Ecto neural progenitor cell (in vitro differentiated cells): ENCODE measurements at regions not wholly inside any gene's neighbourhood (a gene's known extent, or its start where the extent isn't known, plus 50 kb on each side); places are given as distances from the start of the nearest gene placed in this dataset.

Experiments
- DNase-seq: peaks from one replicate; pipeline ENCODE4 v3.0.0-alpha.2; 2018; ENCODE audit warnings: low spot score

- no peak for DNase-seq
Observed at GRCh38 chr1:83673312-83673711, 325.6 kb downstream of the TTLL7 start.

GRCh38 chr1:83671586-83671985 is 327.3 kb downstream of the TTLL7 start:
- DNase-seq: no peak

- no peak for DNase-seq
Observed at GRCh38 chr1:83670909-83671565, 327.9 kb downstream of the TTLL7 start.

- DNase-seq: no peak
Observed at GRCh38 chr1:83641796-83642443, 357.0 kb downstream of the TTLL7 start.

- no peak for DNase-seq
Observed at GRCh38 chr1:83641206-83641658, 357.7 kb downstream of the TTLL7 start.

GRCh38 chr1:83639785-83640184 is 359.1 kb downstream of the TTLL7 start:
- DNase-seq: no peak

- no peak for DNase-seq
Observed at GRCh38 chr1:83637586-83637985, 361.3 kb downstream of the TTLL7 start.

- no peak for DNase-seq
Observed at GRCh38 chr1:83637009-83637408, 361.9 kb downstream of the TTLL7 start.

- DNase-seq: no peak
Observed at GRCh38 chr1:83632906-83633305, 366.0 kb downstream of the TTLL7 start.

- DNase-seq: no peak
Observed at GRCh38 chr1:83631851-83632250, 367.1 kb downstream of the TTLL7 start.

- no peak for DNase-seq
Observed at GRCh38 chr1:83627045-83627444, 371.9 kb downstream of the TTLL7 start.

- DNase-seq: no peak
Observed at GRCh38 chr1:83626603-83627002, 372.3 kb downstream of the TTLL7 start.

- DNase-seq: no peak
Observed at GRCh38 chr1:83625646-83626045, 373.3 kb downstream of the TTLL7 start.

- DNase-seq: no peak
Observed at GRCh38 chr1:83620016-83620415, 378.9 kb downstream of the TTLL7 start.

GRCh38 chr1:83619170-83619896 is 379.6 kb downstream of the TTLL7 start:
- no peak for DNase-seq

GRCh38 chr1:83617883-83618282 is 381.0 kb downstream of the TTLL7 start:
- no peak for DNase-seq

GRCh38 chr1:83615370-83615769 is 383.6 kb downstream of the TTLL7 start:
- no peak for DNase-seq

GRCh38 chr1:83606416-83606955 is 392.4 kb downstream of the TTLL7 start:
- DNase-seq: no peak

GRCh38 chr1:83596331-83596730 is 402.6 kb downstream of the TTLL7 start:
- DNase-seq: no peak

- DNase-seq: no peak
Observed at GRCh38 chr1:83593073-83593472, 405.9 kb downstream of the TTLL7 start.

- DNase-seq: no peak
Observed at GRCh38 chr1:83588140-83588539, 410.8 kb downstream of the TTLL7 start.

- DNase-seq: no peak
Observed at GRCh38 chr1:83583351-83584014, 415.4 kb downstream of the TTLL7 start.
